ENCODE measurements at regions not wholly inside any gene's neighbourhood (a gene's known extent, or its start where the extent isn't known, plus 50 kb on each side); places are given as distances from the start of the nearest gene placed in this dataset.

DNA sequence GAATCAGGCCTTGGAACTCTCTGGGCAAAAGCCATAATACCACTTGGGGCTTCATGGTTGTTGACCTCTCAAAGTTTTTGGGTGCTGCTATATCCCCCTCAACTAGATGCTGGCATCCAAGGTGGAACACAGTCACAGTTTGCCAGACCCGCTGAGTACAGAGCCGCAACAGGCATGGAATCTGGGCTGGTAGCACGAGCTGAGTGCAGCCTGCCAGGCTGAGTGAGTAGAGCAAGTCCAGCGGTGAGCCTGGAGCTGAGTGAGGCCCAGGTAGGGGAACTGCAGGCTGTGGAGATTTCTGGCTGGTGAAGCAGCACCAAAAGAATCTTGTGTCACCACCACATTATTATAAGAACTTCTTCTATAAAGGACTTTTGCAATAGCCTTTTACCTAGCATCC, 192.6 kb downstream of the PCDH17 start:
- no peak overlapping the region for H4K5ac ChIP-seq (ENCODE audit: insufficient read length, low read depth, low read length)
- no peaks in the 10 kb centered on the region for H3K27me3 ChIP-seq (ENCODE audit: insufficient read depth, low read length)
- no peak for TF ChIP-seq CTCF (conservative IDR thresholded peaks at IDR 0.05)
- Mint-ChIP-seq H3K9me3 (peaks cover 0 to 3% of the 10 kb centered on the region in 2 experiments; a peak in 1 of 5 replicates), H3K4me3 (no peak overlapping the region), H3K27ac (no peak overlapping the region; a peak in 1 of 7 replicates), H3K4me1 (peaks cover 0 to 12% of the 10 kb centered on the region in 2 experiments; a peak in 3 of 4 replicates), H3K27me3 (ENCODE audit: low read depth) (no peaks in the 10 kb centered on the region), H3K36me3 (ENCODE audit: insufficient read depth in 1 of 3, low read depth in 3 of 3) (no peaks in the 10 kb centered on the region)
- no peak overlapping the region for H3K27ac ChIP-seq (ENCODE audit: insufficient read length, low read depth, low read length)
- no peak overlapping the region for H4K8ac ChIP-seq (replicated peaks; ENCODE audit: insufficient read length, low read depth, low read length)
- H2BK15ac ChIP-seq (ENCODE audit: low read depth, low read length): no peak overlapping the region
- no peaks in the 10 kb centered on the region for H3K79me1 ChIP-seq (ENCODE audit: insufficient read depth, low read depth, low read length, poor library complexity, severe bottlenecking)
- no peak overlapping the region for H3T11ph ChIP-seq (ENCODE audit: low read length)
- H2AFZ ChIP-seq (ENCODE audit: low read length): no peak overlapping the region
- H2BK12ac ChIP-seq (ENCODE audit: insufficient read length, low read depth, low read length): no peak overlapping the region
- H3K4ac ChIP-seq (ENCODE audit: low read depth, low read length): no peak overlapping the region
- H4K20me1 ChIP-seq (ENCODE audit: control insufficient read depth, insufficient read depth, insufficient read length): peaks cover 5% of the 10 kb centered on the region
- H2AK5ac ChIP-seq (ENCODE audit: insufficient read length, low read length): no peak overlapping the region
- H3K79me2 ChIP-seq (ENCODE audit: insufficient read depth, low read length): no peaks in the 10 kb centered on the region
- no peak overlapping the region for H3K18ac ChIP-seq (ENCODE audit: insufficient read length, low read depth, low read length)
- H2BK5ac ChIP-seq (ENCODE audit: insufficient read length, low read length): no peak overlapping the region
- WGBS (ENCODE audit: extremely low coverage, insufficient read length, low lambda C conversion rate): no CpG with 5 or more reads among the region's 4 CpGs
- no peak overlapping the region for H3K4me2 ChIP-seq (ENCODE audit: insufficient read depth, insufficient read length, low read length)
- DNase-seq: no peak
- no peak overlapping the region for H2BK120ac ChIP-seq (ENCODE audit: low read depth, low read length, poor library complexity, severe bottlenecking)
- no peaks in the 10 kb centered on the region for H3K23me2 ChIP-seq (ENCODE audit: insufficient read length, low read depth, low read length, poor library complexity, severe bottlenecking)
- H3K23ac ChIP-seq (ENCODE audit: insufficient read length, low read depth, low read length): no peak overlapping the region
- no peak overlapping the region for H4K91ac ChIP-seq (ENCODE audit: insufficient read length, low read depth, low read length)
- H3K4me1 ChIP-seq (ENCODE audit: insufficient read depth, low read length): no peaks in the 10 kb centered on the region
- H3K9me3 ChIP-seq (ENCODE audit: control insufficient read depth, low read depth, low read length): no peaks in the 10 kb centered on the region
- no peak overlapping the region for H3K56ac ChIP-seq (ENCODE audit: insufficient read length, low read depth, low read length)
- no peak overlapping the region for H3K14ac ChIP-seq (ENCODE audit: insufficient read depth, low read length)
- no peak overlapping the region for H2BK20ac ChIP-seq (ENCODE audit: low read depth, low read length, poor library complexity, severe bottlenecking)
- H3K9ac ChIP-seq (ENCODE audit: extremely low read depth, insufficient read length, low read length): no peak overlapping the region
